ENCODE measurements at regions not wholly inside any gene's neighbourhood (a gene's known extent, or its start where the extent isn't known, plus 50 kb on each side); places are given as distances from the start of the nearest gene placed in this dataset.

GRCh38 chr11:91967026-91967690 lies 257.5 kb upstream of the FAT3 start:
- TF ChIP-seq, protein P1, sequence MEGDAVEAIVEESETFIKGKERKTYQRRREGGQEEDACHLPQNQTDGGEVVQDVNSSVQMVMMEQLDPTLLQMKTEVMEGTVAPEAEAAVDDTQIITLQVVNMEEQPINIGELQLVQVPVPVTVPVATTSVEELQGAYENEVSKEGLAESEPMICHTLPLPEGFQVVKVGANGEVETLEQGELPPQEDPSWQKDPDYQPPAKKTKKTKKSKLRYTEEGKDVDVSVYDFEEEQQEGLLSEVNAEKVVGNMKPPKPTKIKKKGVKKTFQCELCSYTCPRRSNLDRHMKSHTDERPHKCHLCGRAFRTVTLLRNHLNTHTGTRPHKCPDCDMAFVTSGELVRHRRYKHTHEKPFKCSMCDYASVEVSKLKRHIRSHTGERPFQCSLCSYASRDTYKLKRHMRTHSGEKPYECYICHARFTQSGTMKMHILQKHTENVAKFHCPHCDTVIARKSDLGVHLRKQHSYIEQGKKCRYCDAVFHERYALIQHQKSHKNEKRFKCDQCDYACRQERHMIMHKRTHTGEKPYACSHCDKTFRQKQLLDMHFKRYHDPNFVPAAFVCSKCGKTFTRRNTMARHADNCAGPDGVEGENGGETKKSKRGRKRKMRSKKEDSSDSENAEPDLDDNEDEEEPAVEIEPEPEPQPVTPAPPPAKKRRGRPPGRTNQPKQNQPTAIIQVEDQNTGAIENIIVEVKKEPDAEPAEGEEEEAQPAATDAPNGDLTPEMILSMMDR (IDR thresholded peaks at IDR 0.05; ENCODE audit: low read depth, low read length), result no peak
- no peak for TF ChIP-seq EZH2phosphoT487 (IDR thresholded peaks at IDR 0.05; ENCODE audit: low read depth)
